DND-41 (cell line): ENCODE measurements at regions not wholly inside any gene's neighbourhood (a gene's known extent, or its start where the extent isn't known, plus 50 kb on each side); places are given as distances from the start of the nearest gene placed in this dataset.

Experiments
- EZH2 ChIP-seq: IDR thresholded peaks from 3 replicates; pipeline ENCODE4 v1.6.1; 2012; ENCODE audit warnings: borderline replicate concordance, low read depth, mild to moderate bottlenecking, moderate library complexity, low read length, inconsistent platforms; ENCODE audit not compliant: severe bottlenecking
- TF ChIP-seq, protein P1 (sequence below): IDR thresholded peaks from 2 replicates; pipeline ENCODE4 v1.5.1; 2012; ENCODE audit warnings: borderline replicate concordance, low read length, moderate library complexity, mild to moderate bottlenecking; ENCODE audit not compliant: poor library complexity, severe bottlenecking; ENCODE audit errors: extremely low read depth

DNA sequence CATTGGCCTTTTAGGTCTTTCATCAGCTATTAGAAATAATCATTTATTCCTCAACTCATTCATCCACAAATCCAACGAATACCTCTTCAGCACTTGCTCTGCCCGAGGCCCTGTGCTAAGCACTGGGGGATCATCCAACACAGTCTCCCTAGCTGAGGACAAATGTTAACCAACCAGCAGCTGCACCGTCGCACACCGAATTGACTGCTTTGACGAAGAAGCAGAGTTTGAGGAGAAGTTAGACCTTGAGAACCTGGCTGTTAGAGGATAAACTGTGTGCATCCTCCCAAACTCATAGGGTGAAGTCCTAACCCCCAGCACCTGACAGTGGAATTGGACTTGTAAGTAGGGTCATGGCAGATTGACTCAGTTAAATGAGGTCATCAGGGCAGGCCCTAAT is 170.9 kb downstream of the USP12 start:
- TF ChIP-seq, protein P1, sequence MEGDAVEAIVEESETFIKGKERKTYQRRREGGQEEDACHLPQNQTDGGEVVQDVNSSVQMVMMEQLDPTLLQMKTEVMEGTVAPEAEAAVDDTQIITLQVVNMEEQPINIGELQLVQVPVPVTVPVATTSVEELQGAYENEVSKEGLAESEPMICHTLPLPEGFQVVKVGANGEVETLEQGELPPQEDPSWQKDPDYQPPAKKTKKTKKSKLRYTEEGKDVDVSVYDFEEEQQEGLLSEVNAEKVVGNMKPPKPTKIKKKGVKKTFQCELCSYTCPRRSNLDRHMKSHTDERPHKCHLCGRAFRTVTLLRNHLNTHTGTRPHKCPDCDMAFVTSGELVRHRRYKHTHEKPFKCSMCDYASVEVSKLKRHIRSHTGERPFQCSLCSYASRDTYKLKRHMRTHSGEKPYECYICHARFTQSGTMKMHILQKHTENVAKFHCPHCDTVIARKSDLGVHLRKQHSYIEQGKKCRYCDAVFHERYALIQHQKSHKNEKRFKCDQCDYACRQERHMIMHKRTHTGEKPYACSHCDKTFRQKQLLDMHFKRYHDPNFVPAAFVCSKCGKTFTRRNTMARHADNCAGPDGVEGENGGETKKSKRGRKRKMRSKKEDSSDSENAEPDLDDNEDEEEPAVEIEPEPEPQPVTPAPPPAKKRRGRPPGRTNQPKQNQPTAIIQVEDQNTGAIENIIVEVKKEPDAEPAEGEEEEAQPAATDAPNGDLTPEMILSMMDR = no peak
- TF ChIP-seq EZH2 = no peak
